ENCODE measurements at regions not wholly inside any gene's neighbourhood (a gene's known extent, or its start where the extent isn't known, plus 50 kb on each side); places are given as distances from the start of the nearest gene placed in this dataset.

DNA sequence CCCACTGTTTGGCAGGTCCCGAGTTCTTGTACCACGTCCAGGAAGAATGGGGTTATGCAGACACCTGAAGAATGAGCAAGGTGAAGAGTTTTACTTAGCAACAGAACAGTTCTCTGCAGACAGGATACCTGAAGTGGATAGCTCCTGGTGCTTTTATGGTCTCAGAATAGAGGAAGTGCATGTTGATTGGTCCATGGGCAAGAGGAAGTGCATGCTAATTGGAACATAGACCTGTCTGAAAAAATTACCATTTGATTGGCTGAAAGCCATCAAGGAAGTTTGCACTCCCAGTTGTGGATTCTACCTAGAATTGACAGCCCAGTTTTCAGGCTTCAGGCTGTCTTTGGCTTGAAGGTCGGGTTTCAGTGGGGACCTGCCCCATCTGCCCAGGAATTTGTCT, 887.5 kb downstream of the FAT4 start:
- TF ChIP-seq OSR1 (CRISPR knock-in tag; IDR thresholded peaks at IDR 0.05) (no peak), PPARA (CRISPR knock-in tag; IDR thresholded peaks at IDR 0.05; ENCODE audit: borderline replicate concordance) (no peak), GLIS3 (CRISPR knock-in tag; IDR thresholded peaks at IDR 0.05) (no peak), ZFP30 (CRISPR knock-in tag; IDR thresholded peaks at IDR 0.05) (no peak), CSDC2 (CRISPR knock-in tag; IDR thresholded peaks at IDR 0.05) (no peak), ARNTL (CRISPR knock-in tag; IDR thresholded peaks at IDR 0.05; ENCODE audit: borderline replicate concordance, low read depth) (no peak), ZNF565 (CRISPR knock-in tag; conservative IDR thresholded peaks at IDR 0.05; ENCODE audit: low read depth) (no peak), BACH2 (CRISPR knock-in tag; IDR thresholded peaks at IDR 0.05; ENCODE audit: borderline replicate concordance) (no peak), RARB (CRISPR knock-in tag; IDR thresholded peaks at IDR 0.05) (no peak), ZNF8 (CRISPR knock-in tag; IDR thresholded peaks at IDR 0.05) (no peak), ZFP3 (CRISPR knock-in tag; IDR thresholded peaks at IDR 0.05) (no peak)
- TF ChIP-seq, protein P1, sequence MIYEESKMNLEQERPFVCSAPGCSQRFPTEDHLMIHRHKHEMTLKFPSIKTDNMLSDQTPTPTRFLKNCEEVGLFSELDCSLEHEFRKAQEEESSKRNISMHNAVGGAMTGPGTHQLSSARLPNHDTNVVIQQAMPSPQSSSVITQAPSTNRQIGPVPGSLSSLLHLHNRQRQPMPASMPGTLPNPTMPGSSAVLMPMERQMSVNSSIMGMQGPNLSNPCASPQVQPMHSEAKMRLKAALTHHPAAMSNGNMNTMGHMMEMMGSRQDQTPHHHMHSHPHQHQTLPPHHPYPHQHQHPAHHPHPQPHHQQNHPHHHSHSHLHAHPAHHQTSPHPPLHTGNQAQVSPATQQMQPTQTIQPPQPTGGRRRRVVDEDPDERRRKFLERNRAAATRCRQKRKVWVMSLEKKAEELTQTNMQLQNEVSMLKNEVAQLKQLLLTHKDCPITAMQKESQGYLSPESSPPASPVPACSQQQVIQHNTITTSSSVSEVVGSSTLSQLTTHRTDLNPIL (CRISPR knock-in tag; IDR thresholded peaks at IDR 0.05; ENCODE audit: low read depth): no peak
